ENCODE measurements at regions not wholly inside any gene's neighbourhood (a gene's known extent, or its start where the extent isn't known, plus 50 kb on each side); places are given as distances from the start of the nearest gene placed in this dataset.

DNA sequence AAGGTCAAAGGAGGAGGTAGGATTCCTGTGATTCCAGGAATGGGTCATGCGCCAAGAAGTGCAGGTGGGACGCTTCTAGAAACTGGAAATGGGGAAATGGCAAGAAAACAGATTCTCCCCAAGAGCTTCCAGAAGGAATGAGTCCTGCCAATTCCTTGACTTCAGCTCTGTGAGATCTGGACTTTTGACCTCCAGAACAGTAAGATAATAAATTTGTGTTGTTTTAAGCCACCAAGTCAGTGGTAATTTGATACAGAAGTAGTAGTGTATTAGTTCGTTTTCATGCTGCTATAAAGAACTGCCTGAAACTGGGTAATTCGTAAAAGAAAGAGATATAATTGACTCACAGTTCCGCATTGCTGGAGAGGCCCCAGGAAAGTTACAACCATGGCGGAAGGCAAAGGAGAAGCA, 178.6 kb upstream of the GALNT17 start:
- no peak for TF ChIP-seq CTCF (IDR thresholded peaks at IDR 0.05; ENCODE audit: low read depth, low read length, missing control alignments)
- no peak overlapping the region for H3K4me3 ChIP-seq (ENCODE audit: low read depth, low read length)
- DNase-seq (ENCODE audit: low read depth), result no peak
- in situ Hi-C loops (cut with HindIII; ENCODE audit: low sequenced_read_pairs), result no loop called here

DNA sequence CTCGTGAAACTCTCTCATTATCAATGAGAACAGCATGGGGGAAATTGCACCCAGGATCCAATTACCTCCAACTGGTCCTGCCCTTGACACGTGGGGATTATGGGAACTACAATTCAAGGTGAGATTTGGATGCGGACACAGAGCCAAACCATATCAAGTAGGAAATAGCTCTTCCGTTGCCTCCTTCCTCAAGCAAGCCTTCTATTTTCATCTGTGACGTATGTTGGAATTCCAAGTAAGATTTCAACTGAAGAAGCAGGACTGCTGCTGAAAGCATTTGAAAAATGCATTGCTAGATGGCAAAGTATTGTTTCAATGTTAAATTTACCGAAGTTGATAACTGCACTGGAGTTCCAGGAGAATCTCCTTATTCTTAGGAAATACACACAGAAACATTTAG, 178.1 kb upstream of the GALNT17 start:
- in situ Hi-C loops (cut with HindIII; ENCODE audit: low sequenced_read_pairs), result no loop called here
- no peak for DNase-seq (ENCODE audit: low read depth)
- no peak for TF ChIP-seq CTCF (IDR thresholded peaks at IDR 0.05; ENCODE audit: low read depth, low read length, missing control alignments)
- H3K4me3 ChIP-seq (ENCODE audit: low read depth, low read length), result no peak overlapping the region

GRCh38 chr7:70972693-70973092, 159.3 kb upstream of the GALNT17 start:
- H3K4me3 ChIP-seq (ENCODE audit: low read depth, low read length), result no peak overlapping the region
- in situ Hi-C loops (cut with HindIII; ENCODE audit: low sequenced_read_pairs), result no loop called here
- no peak for TF ChIP-seq CTCF (IDR thresholded peaks at IDR 0.05; ENCODE audit: low read depth, low read length, missing control alignments)
- no peak for DNase-seq (ENCODE audit: low read depth)

GRCh38 chr7:70975754-70976153, 156.2 kb upstream of the GALNT17 start:
- no peak for DNase-seq (ENCODE audit: low read depth)
- TF ChIP-seq CTCF (IDR thresholded peaks at IDR 0.05; ENCODE audit: low read depth, low read length, missing control alignments), result no peak
- H3K4me3 ChIP-seq (ENCODE audit: low read depth, low read length), result no peak overlapping the region
- in situ Hi-C loops (cut with HindIII; ENCODE audit: low sequenced_read_pairs), result no loop called here

GRCh38 chr7:70986297-70986696, 145.6 kb upstream of the GALNT17 start:
- no peak for DNase-seq (ENCODE audit: low read depth)
- no peak overlapping the region for H3K4me3 ChIP-seq (ENCODE audit: low read depth, low read length)
- no peak for TF ChIP-seq CTCF (IDR thresholded peaks at IDR 0.05; ENCODE audit: low read depth, low read length, missing control alignments)
- in situ Hi-C loops (cut with HindIII; ENCODE audit: low sequenced_read_pairs), result no loop called here

DNA sequence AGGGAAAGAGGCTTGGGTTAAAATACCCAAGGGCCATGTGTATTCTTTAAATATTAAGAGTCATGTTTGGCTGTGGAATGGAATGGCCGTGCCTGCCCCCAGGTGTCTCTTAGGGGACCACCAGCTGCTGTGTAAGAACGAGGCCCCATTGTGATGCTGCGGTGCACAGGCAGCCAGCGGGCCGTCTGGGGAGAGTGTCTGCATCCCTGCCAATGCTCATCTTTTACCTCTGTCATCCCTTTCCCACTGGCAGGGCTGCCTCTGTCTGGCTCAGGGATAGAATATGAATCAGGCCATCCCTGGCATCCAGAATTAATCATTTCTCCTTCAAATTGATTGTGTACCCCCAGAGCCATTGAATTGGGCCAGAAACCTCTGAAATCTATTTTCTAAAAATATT, 137.8 kb upstream of the GALNT17 start:
- no peak for TF ChIP-seq CTCF (IDR thresholded peaks at IDR 0.05; ENCODE audit: low read depth, low read length, missing control alignments)
- no peak overlapping the region for H3K4me3 ChIP-seq (ENCODE audit: low read depth, low read length)
- DNase-seq (ENCODE audit: low read depth), result no peak
- in situ Hi-C loops (cut with HindIII; ENCODE audit: low sequenced_read_pairs), result no loop called here

GRCh38 chr7:70997261-70997660, 134.7 kb upstream of the GALNT17 start:
- no peak for DNase-seq (ENCODE audit: low read depth)
- TF ChIP-seq CTCF (IDR thresholded peaks at IDR 0.05; ENCODE audit: low read depth, low read length, missing control alignments), result no peak
- in situ Hi-C loops (cut with HindIII; ENCODE audit: low sequenced_read_pairs), result no loop called here
- H3K4me3 ChIP-seq (ENCODE audit: low read depth, low read length), result no peak overlapping the region

Measured in astrocyte of the cerebellum (primary cell).